A673 (cell line): ENCODE measurements at regions not wholly inside any gene's neighbourhood (a gene's known extent, or its start where the extent isn't known, plus 50 kb on each side); places are given as distances from the start of the nearest gene placed in this dataset.

ENCODE experiments used
- EZH2 ChIP-seq: fragments of 200-600 bp; sonication (generic); IDR thresholded peaks from 2 replicates; pipeline ENCODE4 v1.6.1; 2017; ENCODE audit warnings: borderline replicate concordance, low read depth, mild to moderate bottlenecking, mixed read lengths, antibody characterized with exemption, low read length; ENCODE audit not compliant: poor library complexity, severe bottlenecking
- TF ChIP-seq, protein P1 (sequence below): fragments of 300-800, 200-600 bp; sonication (generic); conservative IDR thresholded peaks from 2 replicates; pipeline ENCODE4 v1.5.1; 2017; ENCODE audit warnings: low read depth, mild to moderate bottlenecking, antibody characterized with exemption, low read length, moderate library complexity, mixed read lengths

GRCh38 chr22:25492162-25492561 lies 72.3 kb upstream of the GRK3 start:
- TF ChIP-seq, protein P1, sequence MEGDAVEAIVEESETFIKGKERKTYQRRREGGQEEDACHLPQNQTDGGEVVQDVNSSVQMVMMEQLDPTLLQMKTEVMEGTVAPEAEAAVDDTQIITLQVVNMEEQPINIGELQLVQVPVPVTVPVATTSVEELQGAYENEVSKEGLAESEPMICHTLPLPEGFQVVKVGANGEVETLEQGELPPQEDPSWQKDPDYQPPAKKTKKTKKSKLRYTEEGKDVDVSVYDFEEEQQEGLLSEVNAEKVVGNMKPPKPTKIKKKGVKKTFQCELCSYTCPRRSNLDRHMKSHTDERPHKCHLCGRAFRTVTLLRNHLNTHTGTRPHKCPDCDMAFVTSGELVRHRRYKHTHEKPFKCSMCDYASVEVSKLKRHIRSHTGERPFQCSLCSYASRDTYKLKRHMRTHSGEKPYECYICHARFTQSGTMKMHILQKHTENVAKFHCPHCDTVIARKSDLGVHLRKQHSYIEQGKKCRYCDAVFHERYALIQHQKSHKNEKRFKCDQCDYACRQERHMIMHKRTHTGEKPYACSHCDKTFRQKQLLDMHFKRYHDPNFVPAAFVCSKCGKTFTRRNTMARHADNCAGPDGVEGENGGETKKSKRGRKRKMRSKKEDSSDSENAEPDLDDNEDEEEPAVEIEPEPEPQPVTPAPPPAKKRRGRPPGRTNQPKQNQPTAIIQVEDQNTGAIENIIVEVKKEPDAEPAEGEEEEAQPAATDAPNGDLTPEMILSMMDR, result no peak
- TF ChIP-seq EZH2, result no peak
